Stomach (tissue), 8 donors: ENCODE measurements at regions not wholly inside any gene's neighbourhood (a gene's known extent, or its start where the extent isn't known, plus 50 kb on each side); places are given as distances from the start of the nearest gene placed in this dataset.

ENCODE experiments used
- DNase-seq, 2 donors: peaks; one replicate each; pipeline versions ENCODE4 v3.0.0 to v3.0.0-alpha.2; 2013 to 2019
- H3K27ac ChIP-seq, 5 donors: fragments of 200-600 bp in 4 of 5; sonication (generic) in 4 of 5; one replicate each; pipeline ENCODE4 v1.5.1; 2013 to 2019; ENCODE audit warnings: mild to moderate bottlenecking in 1 of 5, moderate library complexity in 1 of 5
- H3K27me3 ChIP-seq, 3 donors: fragments of 200-600 bp; sonication (generic); one replicate each; pipeline ENCODE4 v1.5.1; 2017 to 2019; ENCODE audit warnings: mixed run types in 1 of 3
- H3K36me3 ChIP-seq, 4 donors: fragments of 200-600 bp; sonication (generic); 1 replicate in 3 of 4; 2 replicates in 1 of 4; pipeline ENCODE4 v1.5.1; 2016 to 2019
- H3K4me1 ChIP-seq, 4 donors: fragments of 200-600 bp; sonication (generic); one replicate each; pipeline ENCODE4 v1.5.1; 2016 to 2019
- H3K4me3 ChIP-seq, 4 donors: fragments of 200-600 bp; sonication (generic) in 3 of 4; one replicate each; pipeline ENCODE4 v1.5.1; 2016 to 2019; ENCODE audit warnings: mild to moderate bottlenecking in 1 of 4
- H3K9me3 ChIP-seq, 4 donors: fragments of 200-600 bp; sonication (generic); one replicate each; pipeline ENCODE4 v1.5.1; 2016 to 2019
- CTCF ChIP-seq, 7 experiments: fragments of 450-650 bp in 4 of 7; fragments of 200-600 bp in 3 of 7; sonication (generic) in 3 of 7; IDR thresholded peaks; one replicate each; pipeline ENCODE4 v1.5.1; 2016 to 2019; ENCODE audit warnings: antibody characterized with exemption in 7 of 7, control low read depth in 2 of 7, mild to moderate bottlenecking in 1 of 7
- EP300 ChIP-seq: sonication (generic); formaldehyde crosslinking; IDR thresholded peaks from one replicate; pipeline ENCODE4 v1.6.1; 2017; ENCODE audit warnings: antibody characterized with exemption
- POLR2A ChIP-seq, 4 donors: fragments of 450-650 bp; IDR thresholded peaks; one replicate each; pipeline ENCODE4 v1.6.1; 2016; ENCODE audit warnings: antibody characterized with exemption in 4 of 4, control low read depth in 2 of 4, mild to moderate bottlenecking in 1 of 4, moderate library complexity in 1 of 4
- POLR2AphosphoS5 ChIP-seq, 3 donors: sonication (generic); formaldehyde crosslinking; IDR thresholded peaks; one replicate each; pipeline ENCODE4 v1.6.1; 2016; ENCODE audit warnings: antibody characterized with exemption in 3 of 3
- WGBS, 5 donors: extraction: QIAGEN DNeasy Blood & Tissue Kit in 3 of 5; methylation state at CpG; one replicate each; pipeline versions ENCODE4 v1.1.5 to v1.1.7; 2013 to 2018; 5-methylcytosine and 5-hydroxymethylcytosine counted together
- intact Hi-C: fragments of 100-400 bp; cut with DNase I; formaldehyde crosslinking; loops from one replicate; pipeline ENCODE4 v1.15.1; 2023; ENCODE audit warnings: low total_unique reads
- donor health status: healthy with polysubstance abuse.
- donor health status: Bipolar disorder and iron deficiency.
- donor health status: healthy.

- TF ChIP-seq CTCF (IDR thresholded peaks at IDR 0.05) (no peak), POLR2AphosphoS5 (IDR thresholded peaks at IDR 0.05) (no peak), POLR2A (IDR thresholded peaks at IDR 0.05) (no peak), EP300 (no peak)
- Histone ChIP-seq H3K9me3 (no peaks in the 10 kb centered on the region), H3K4me1 (no peaks in the 10 kb centered on the region), H3K27me3 (no peaks in the 10 kb centered on the region), H3K36me3 (no peaks in the 10 kb centered on the region), H3K27ac (no peak overlapping the region), H3K4me3 (no peak overlapping the region)
- intact Hi-C loops: no loop called here
- 76 to 83% (median 82%) methylated on average over 11 of the region's 11 CpGs for WGBS, 5 donors
- DNase-seq: no peak
Observed at GRCh38 chr16:8295513-8296237, 294.6 kb downstream of the TMEM114 start.

- no peaks in the 10 kb centered on the region for H3K4me1 ChIP-seq
- H3K9me3 ChIP-seq: no peaks in the 10 kb centered on the region
- H3K27ac ChIP-seq: no peak overlapping the region
- H3K4me3 ChIP-seq: no peak overlapping the region
- WGBS, 5 donors: 70 to 78% (median 71%) methylated on average over 5 of the region's 5 CpGs
- H3K27me3 ChIP-seq: no peaks in the 10 kb centered on the region
- intact Hi-C loops: no loop called here
- DNase-seq: no peak
- H3K36me3 ChIP-seq: no peaks in the 10 kb centered on the region
- TF ChIP-seq EP300 (no peak), POLR2A (IDR thresholded peaks at IDR 0.05) (no peak), POLR2AphosphoS5 (IDR thresholded peaks at IDR 0.05) (no peak), CTCF (IDR thresholded peaks at IDR 0.05) (no peak)
Observed at GRCh38 chr16:8293413-8293812, 296.9 kb downstream of the TMEM114 start.

GRCh38 chr16:8292271-8292670 is 298.0 kb downstream of the TMEM114 start:
- DNase-seq: no peak
- 71 to 94% (median 81%) methylated on average over 6 of the region's 6 CpGs for WGBS, 5 donors
- Histone ChIP-seq H3K9me3 (no peaks in the 10 kb centered on the region), H3K36me3 (no peaks in the 10 kb centered on the region), H3K4me3 (no peak overlapping the region), H3K27ac (no peak overlapping the region), H3K27me3 (no peaks in the 10 kb centered on the region), H3K4me1 (no peaks in the 10 kb centered on the region)
- no peak for TF ChIP-seq POLR2AphosphoS5 (IDR thresholded peaks at IDR 0.05)
- no peak for TF ChIP-seq EP300
- no peak for TF ChIP-seq CTCF (IDR thresholded peaks at IDR 0.05)
- no peak for TF ChIP-seq POLR2A (IDR thresholded peaks at IDR 0.05)
- intact Hi-C loops: no loop called here

GRCh38 chr16:8286348-8286747 is 304.0 kb downstream of the TMEM114 start:
- DNase-seq: no peak
- intact Hi-C loops: no loop called here
- H3K4me1 ChIP-seq: no peaks in the 10 kb centered on the region
- no peaks in the 10 kb centered on the region for H3K36me3 ChIP-seq
- H3K9me3 ChIP-seq: no peaks in the 10 kb centered on the region
- H3K4me3 ChIP-seq: no peak overlapping the region
- H3K27ac ChIP-seq: no peak overlapping the region
- no peaks in the 10 kb centered on the region for H3K27me3 ChIP-seq
- no peak for TF ChIP-seq CTCF (IDR thresholded peaks at IDR 0.05)
- TF ChIP-seq EP300: no peak
- TF ChIP-seq POLR2A (IDR thresholded peaks at IDR 0.05): no peak
- no peak for TF ChIP-seq POLR2AphosphoS5 (IDR thresholded peaks at IDR 0.05)
- WGBS, 5 donors: 67 to 77% (median 69%) methylated on average over 2 of the region's 2 CpGs
